ENCODE measurements at regions not wholly inside any gene's neighbourhood (a gene's known extent, or its start where the extent isn't known, plus 50 kb on each side); places are given as distances from the start of the nearest gene placed in this dataset.

DNA sequence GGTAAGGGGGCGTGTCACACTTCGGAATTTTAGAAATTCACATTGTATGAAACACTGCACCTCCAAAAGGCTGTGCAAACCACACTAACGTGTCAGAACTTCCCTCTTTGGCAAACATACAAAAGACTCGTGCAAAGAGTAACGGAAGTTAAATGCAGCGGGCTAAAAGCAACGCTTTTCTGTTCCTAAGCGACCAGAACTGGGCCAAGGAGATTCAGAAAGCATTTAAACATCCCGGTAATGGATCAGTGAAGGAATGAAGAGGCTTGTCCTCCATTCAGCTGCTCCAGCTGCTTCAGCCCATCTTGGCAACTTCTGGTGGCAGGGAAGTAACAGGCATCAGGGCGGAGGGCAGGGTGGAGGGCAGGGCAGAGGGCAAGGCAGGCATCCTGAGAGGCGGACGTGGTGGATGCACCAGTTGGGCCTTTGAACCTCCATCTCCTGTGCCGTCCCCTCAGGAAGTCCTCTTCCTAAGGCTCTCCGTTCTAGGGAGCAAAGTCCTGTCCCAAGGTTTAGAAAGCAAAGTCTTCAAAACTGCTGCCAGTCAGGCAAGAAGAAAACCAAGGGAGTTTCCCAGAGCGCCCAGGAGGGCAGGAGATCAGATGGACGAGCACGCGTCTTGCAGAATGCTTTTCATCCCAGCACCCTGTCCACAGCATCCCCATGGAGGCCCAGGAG lies 230.7 kb downstream of the ZNF516 start:
- H3K4me3 ChIP-seq: no peak overlapping the region
- no peak for DNase-seq (ENCODE audit: low spot score in 2 of 2)
- in situ Hi-C loops (cut with MboI; ENCODE audit: low sequenced_read_pairs): no loop called here
- no peaks in the 10 kb centered on the region for H3K27me3 ChIP-seq (ENCODE audit: low read depth)
- H3K9me3 ChIP-seq: no peaks in the 10 kb centered on the region
- no peaks in the 10 kb centered on the region for H3K36me3 ChIP-seq (replicated peaks)
- H3K4me1 ChIP-seq: peaks cover 4% of the 10 kb centered on the region; the same call in 1 of the 2 replicates

DNA sequence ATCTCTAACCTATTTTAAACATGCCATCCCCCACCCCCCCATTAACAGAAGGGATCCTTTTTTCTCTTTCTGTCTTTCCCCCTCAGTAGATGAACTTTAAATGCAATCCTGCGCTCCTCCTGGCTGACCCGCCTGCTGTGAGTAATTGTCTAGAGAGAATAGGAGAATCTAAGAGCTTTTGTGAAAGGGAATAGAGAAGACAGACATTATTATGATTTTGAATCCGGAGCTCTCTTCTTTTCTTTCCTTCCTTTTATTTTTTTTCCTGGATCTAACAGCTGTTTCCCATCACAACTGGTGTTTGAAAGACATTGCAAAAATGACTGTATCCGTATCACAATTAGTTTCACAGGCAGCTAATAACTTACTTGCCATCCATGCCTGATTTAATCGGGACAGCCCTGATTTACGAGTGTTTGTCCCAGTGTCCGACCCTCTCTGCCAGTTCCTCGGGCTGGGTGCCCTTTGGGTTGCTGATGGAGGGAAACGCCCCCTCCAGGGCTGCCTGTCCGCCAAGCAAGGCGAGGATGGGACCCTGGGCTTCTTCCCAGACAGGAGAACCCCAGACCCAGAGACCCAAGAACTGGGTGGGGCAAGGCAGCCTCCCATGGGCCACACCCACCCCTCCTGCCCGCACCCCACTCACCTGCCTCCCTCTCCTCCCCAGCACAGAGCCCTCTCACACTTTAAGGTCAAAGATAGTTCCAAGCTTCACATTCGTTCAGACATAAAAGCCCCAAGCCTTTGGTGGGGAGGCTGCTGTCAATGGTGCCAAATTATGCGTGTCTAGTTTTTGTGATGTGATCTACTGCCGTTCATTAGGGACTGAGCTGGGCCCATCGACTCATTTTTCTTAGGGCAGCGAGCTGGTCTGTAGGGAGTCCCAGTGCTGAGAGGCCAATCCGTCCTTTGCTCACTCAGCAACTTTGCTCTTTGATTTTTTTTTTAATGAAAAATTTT lies 231.7 kb downstream of the ZNF516 start:
- Histone ChIP-seq H3K9me3 (no peaks in the 10 kb centered on the region), H3K4me1 (peaks cover 4% of the 10 kb centered on the region; the same call in 1 of the 2 replicates), H3K27me3 (ENCODE audit: low read depth) (no peaks in the 10 kb centered on the region), H3K36me3 (replicated peaks) (no peaks in the 10 kb centered on the region), H3K4me3 (no peak overlapping the region)
- in situ Hi-C loops (cut with MboI; ENCODE audit: low sequenced_read_pairs): no loop called here
- peak; percentile 31 to 32 for DNase-seq (ENCODE audit: low spot score in 2 of 2)

- no peaks in the 10 kb centered on the region for H3K27me3 ChIP-seq (ENCODE audit: low read depth)
- in situ Hi-C loops (cut with MboI; ENCODE audit: low sequenced_read_pairs): no loop called here
Observed at GRCh38 chr18:76260941-76261472, 234.0 kb downstream of the ZNF516 start.

DNA sequence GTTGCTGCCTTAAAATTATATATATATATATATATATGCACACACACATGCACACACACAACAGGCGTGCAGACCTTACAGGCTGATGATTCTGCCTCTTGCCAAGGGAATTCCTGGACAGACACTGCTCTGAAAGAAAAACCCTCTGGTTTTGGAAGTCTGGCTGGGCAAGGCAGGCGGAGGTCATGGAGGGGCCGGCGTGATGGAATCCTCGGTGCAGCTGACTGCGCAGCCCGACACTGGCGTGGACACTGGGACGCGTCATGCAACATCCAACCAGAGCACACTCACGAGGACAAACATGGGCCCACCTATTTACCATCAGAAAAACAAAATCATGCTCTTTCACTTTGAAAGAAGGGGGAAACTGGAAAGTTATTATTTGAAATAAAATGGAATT lies 235.3 kb downstream of the ZNF516 start:
- H3K36me3 ChIP-seq (replicated peaks): no peaks in the 10 kb centered on the region
- no peak for DNase-seq (ENCODE audit: low spot score in 2 of 2)
- in situ Hi-C loops (cut with MboI; ENCODE audit: low sequenced_read_pairs): no loop called here
- no peaks in the 10 kb centered on the region for H3K27me3 ChIP-seq (ENCODE audit: low read depth)
- H3K4me1 ChIP-seq: peaks cover 4% of the 10 kb centered on the region; the same call in 1 of the 2 replicates
- H3K9me3 ChIP-seq: no peaks in the 10 kb centered on the region
- H3K4me3 ChIP-seq: no peak overlapping the region

More at GRCh38 chr18:76260941-76261472, 234.0 kb downstream of the ZNF516 start:
- H3K4me1 ChIP-seq: peaks cover 4% of the 10 kb centered on the region; the same call in 1 of the 2 replicates
- no peak for DNase-seq (ENCODE audit: low spot score in 2 of 2)
- no peaks in the 10 kb centered on the region for H3K9me3 ChIP-seq
- no peaks in the 10 kb centered on the region for H3K36me3 ChIP-seq (replicated peaks)
- H3K4me3 ChIP-seq: no peak overlapping the region

- no peak for DNase-seq (ENCODE audit: low spot score in 2 of 2)
- Histone ChIP-seq H3K27me3 (ENCODE audit: low read depth) (0 out of 2 replicates have a peak, but pooled peaks cover 3% of the 10 kb centered on the region), H3K9me3 (no peaks in the 10 kb centered on the region), H3K4me3 (no peak overlapping the region), H3K36me3 (replicated peaks) (no peaks in the 10 kb centered on the region), H3K4me1 (peaks cover 4% of the 10 kb centered on the region; the same call in 1 of the 2 replicates)
- in situ Hi-C loops (cut with MboI; ENCODE audit: low sequenced_read_pairs): no loop called here
Observed at GRCh38 chr18:76259096-76259495, 235.9 kb downstream of the ZNF516 start.

GRCh38 chr18:76258209-76258608 lies 236.8 kb downstream of the ZNF516 start:
- in situ Hi-C loops (cut with MboI; ENCODE audit: low sequenced_read_pairs): no loop called here
- Histone ChIP-seq H3K27me3 (ENCODE audit: low read depth) (0 out of 2 replicates have a peak, but pooled peaks cover 3% of the 10 kb centered on the region), H3K9me3 (no peaks in the 10 kb centered on the region), H3K36me3 (replicated peaks) (no peaks in the 10 kb centered on the region), H3K4me3 (no peak overlapping the region), H3K4me1 (peaks cover 4% of the 10 kb centered on the region; the same call in 1 of the 2 replicates)
- DNase-seq (ENCODE audit: low spot score in 2 of 2): no peak

- H3K36me3 ChIP-seq (replicated peaks): no peaks in the 10 kb centered on the region
- H3K9me3 ChIP-seq: no peaks in the 10 kb centered on the region
- in situ Hi-C loops (cut with MboI; ENCODE audit: low sequenced_read_pairs): no loop called here
- H3K4me3 ChIP-seq: no peak overlapping the region
- DNase-seq (ENCODE audit: low spot score in 2 of 2): no peak
- no peaks in the 10 kb centered on the region for H3K4me1 ChIP-seq
- 0 out of 2 replicates have a peak, but pooled peaks cover 3% of the 10 kb centered on the region for H3K27me3 ChIP-seq (ENCODE audit: low read depth)
Observed at GRCh38 chr18:76255070-76255683, 239.9 kb downstream of the ZNF516 start.

DNA sequence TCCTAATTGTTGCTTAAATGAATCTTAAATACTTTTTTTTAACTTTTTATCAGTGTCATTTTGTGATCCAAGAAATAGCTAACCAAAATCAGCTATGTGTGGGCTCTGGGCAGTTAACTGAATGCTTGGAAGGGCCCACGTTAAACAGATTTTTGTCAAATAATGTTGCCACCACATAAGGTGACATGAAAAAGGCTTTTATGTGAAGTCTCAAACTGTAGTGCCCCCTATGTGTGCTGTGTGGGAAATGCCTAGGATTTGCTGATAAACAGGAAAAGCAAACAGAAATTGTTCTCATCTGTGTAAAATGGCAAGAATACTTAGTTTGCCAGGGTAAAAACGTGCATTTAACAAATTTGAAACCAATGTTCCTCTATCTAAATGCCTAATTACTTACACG lies 242.2 kb downstream of the ZNF516 start:
- H3K9me3 ChIP-seq: no peaks in the 10 kb centered on the region
- no peaks in the 10 kb centered on the region for H3K36me3 ChIP-seq (replicated peaks)
- in situ Hi-C loops (cut with MboI; ENCODE audit: low sequenced_read_pairs): no loop called here
- no peak overlapping the region for H3K4me3 ChIP-seq
- 0 out of 2 replicates have a peak, but pooled peaks cover 3% of the 10 kb centered on the region for H3K27me3 ChIP-seq (ENCODE audit: low read depth)
- H3K4me1 ChIP-seq: no peaks in the 10 kb centered on the region
- DNase-seq (ENCODE audit: low spot score in 2 of 2): no peak

GRCh38 chr18:76252139-76252538 lies 242.9 kb downstream of the ZNF516 start:
- Histone ChIP-seq H3K27me3 (ENCODE audit: low read depth) (0 out of 2 replicates have a peak, but pooled peaks cover 3% of the 10 kb centered on the region), H3K4me1 (no peaks in the 10 kb centered on the region), H3K4me3 (no peak overlapping the region), H3K9me3 (no peaks in the 10 kb centered on the region), H3K36me3 (replicated peaks) (no peaks in the 10 kb centered on the region)
- in situ Hi-C loops (cut with MboI; ENCODE audit: low sequenced_read_pairs): no loop called here
- no peak for DNase-seq (ENCODE audit: low spot score in 2 of 2)

DNA sequence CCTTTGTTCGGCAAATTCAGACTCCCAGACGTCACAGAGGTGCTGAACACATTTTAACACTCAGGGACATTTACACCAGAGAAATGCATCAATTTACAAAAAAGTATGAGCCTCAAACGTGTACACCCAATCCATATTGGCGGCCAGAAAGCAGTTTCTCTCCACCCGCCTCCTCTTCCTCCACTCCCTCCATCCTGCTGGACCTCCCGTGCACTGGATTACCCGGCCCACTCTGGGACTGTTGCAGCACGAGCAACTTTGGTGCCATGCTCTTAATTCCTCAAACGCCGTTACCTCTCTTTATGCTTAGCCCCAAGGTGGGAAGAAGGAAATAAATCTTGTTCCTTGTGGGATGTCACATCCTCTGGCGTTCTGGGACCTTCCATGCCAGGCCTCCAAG lies 243.4 kb downstream of the ZNF516 start:
- no peak for DNase-seq (ENCODE audit: low spot score in 2 of 2)
- in situ Hi-C loops (cut with MboI; ENCODE audit: low sequenced_read_pairs): no loop called here
- H3K9me3 ChIP-seq: no peaks in the 10 kb centered on the region

GRCh38 chr18:76246590-76246989 lies 248.5 kb downstream of the ZNF516 start:
- in situ Hi-C loops (cut with MboI; ENCODE audit: low sequenced_read_pairs): no loop called here
- Histone ChIP-seq H3K4me3 (no peak overlapping the region), H3K36me3 (replicated peaks) (no peaks in the 10 kb centered on the region), H3K27me3 (ENCODE audit: low read depth) (no peaks in the 10 kb centered on the region), H3K4me1 (no peaks in the 10 kb centered on the region), H3K9me3 (no peaks in the 10 kb centered on the region)
- DNase-seq (ENCODE audit: low spot score in 2 of 2): no peak

More for the DNA sequence above, 243.4 kb downstream of the ZNF516 start:
- no peak overlapping the region for H3K4me3 ChIP-seq
- 0 out of 2 replicates have a peak, but pooled peaks cover 3% of the 10 kb centered on the region for H3K27me3 ChIP-seq (ENCODE audit: low read depth)
- H3K36me3 ChIP-seq (replicated peaks): no peaks in the 10 kb centered on the region
- H3K4me1 ChIP-seq: no peaks in the 10 kb centered on the region

DNA sequence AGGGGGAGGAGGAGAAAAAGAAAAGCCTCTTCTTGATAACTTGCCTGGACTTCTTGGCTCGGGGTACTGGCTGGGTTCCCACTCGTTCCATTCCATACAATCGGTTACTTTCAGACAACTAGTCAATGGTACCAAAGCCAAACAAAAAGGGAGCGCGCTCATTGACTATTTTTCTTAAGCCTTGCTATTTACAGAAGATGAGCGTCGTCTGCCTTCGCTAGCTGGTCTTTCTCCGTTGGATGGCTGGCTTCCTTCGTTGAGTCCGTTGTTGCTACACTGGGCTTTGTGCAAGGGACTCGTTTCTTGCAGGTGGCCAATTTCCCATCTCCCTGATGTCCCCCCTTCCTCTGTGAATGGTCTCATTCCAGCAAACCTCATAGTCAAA lies 260.4 kb downstream of the ZNF516 start:
- H3K9me3 ChIP-seq: no peaks in the 10 kb centered on the region
- DNase-seq (ENCODE audit: low spot score in 2 of 2): no peak
- H3K36me3 ChIP-seq (replicated peaks): no peaks in the 10 kb centered on the region
- no peaks in the 10 kb centered on the region for H3K4me1 ChIP-seq
- in situ Hi-C loops (cut with MboI; ENCODE audit: low sequenced_read_pairs): no loop called here
- no peaks in the 10 kb centered on the region for H3K27me3 ChIP-seq (ENCODE audit: low read depth)
- no peak overlapping the region for H3K4me3 ChIP-seq

DNA sequence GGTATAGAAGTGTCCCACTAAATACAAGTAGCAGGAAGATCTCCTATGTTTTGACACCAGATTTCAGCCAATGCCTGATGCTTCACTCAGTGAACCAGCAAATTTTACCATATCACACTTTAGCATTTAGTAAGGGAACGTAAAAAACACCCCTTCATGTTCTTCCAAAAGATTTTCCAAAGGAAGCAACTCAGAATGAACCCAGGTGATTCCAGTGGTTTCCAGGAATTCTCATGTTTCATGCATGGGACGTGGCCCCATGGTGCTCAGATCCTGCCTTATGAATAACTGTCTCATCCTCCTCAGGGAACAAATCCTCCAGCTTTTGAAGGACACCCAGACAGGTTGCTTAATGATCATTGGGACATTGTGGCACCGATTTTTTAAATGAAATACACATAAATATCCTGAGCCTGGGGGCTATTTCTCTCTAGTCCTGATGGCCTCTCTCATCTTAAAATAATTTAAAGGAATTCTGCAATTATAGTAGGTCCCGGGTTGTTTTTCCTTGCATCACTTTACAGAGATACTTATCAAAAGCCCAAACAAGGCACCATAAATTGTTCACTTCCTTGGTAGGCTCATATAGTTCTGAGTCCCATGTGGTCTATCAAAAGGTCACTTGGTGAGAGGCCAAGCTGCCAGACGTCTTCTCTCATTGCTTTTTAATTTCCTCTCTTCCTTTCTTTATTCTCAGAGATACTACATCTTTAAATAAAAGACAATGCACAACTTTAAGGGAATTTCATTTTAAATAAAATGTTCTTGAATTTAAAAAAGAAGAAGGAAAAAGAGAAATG lies 261.0 kb downstream of the ZNF516 start:
- Histone ChIP-seq H3K36me3 (replicated peaks) (no peaks in the 10 kb centered on the region), H3K27me3 (ENCODE audit: low read depth) (no peaks in the 10 kb centered on the region), H3K9me3 (no peaks in the 10 kb centered on the region), H3K4me3 (no peak overlapping the region), H3K4me1 (no peaks in the 10 kb centered on the region)
- no peak for DNase-seq (ENCODE audit: low spot score in 2 of 2)
- in situ Hi-C loops (cut with MboI; ENCODE audit: low sequenced_read_pairs): no loop called here

Data from HAP-1 (cell line).